Panc1 (cell line): ENCODE measurements at regions not wholly inside any gene's neighbourhood (a gene's known extent, or its start where the extent isn't known, plus 50 kb on each side); places are given as distances from the start of the nearest gene placed in this dataset.

Source experiments
- CTCF ChIP-seq: fragments of 450-650 bp; IDR thresholded peaks from 2 replicates; pipeline ENCODE4 v1.5.1; 2017; ENCODE audit warnings: mild to moderate bottlenecking
- POLR2AphosphoS5 ChIP-seq: IDR thresholded peaks from 2 replicates; pipeline ENCODE4 v1.6.1; 2012; ENCODE audit warnings: mild to moderate bottlenecking, low read depth, low read length, moderate library complexity
- REST ChIP-seq, 2 experiments: IDR thresholded peaks; 2 replicates each; pipeline ENCODE4 v1.6.1; 2011 to 2012; ENCODE audit warnings: low read depth in 2 of 2, control low read depth in 1 of 2, low read length in 1 of 2, mild to moderate bottlenecking in 1 of 2, moderate library complexity in 1 of 2; ENCODE audit not compliant: insufficient read depth in 1 of 2
- SIN3A ChIP-seq: IDR thresholded peaks from 2 replicates; pipeline ENCODE4 v1.6.1; 2012; ENCODE audit warnings: low read depth, mild to moderate bottlenecking, low read length, moderate library complexity, borderline replicate concordance; ENCODE audit not compliant: insufficient read depth
- TCF7L2 ChIP-seq: IDR thresholded peaks from 2 replicates; pipeline ENCODE4 v1.6.1; 2011; ENCODE audit warnings: mild to moderate bottlenecking, low read depth, low read length, inconsistent platforms

- TF ChIP-seq CTCF (no peak), POLR2AphosphoS5 (no peak), SIN3A (no peak), REST (IDR thresholded peaks at IDR 0.05; ENCODE audit: insufficient read depth in 1 of 2, low read depth in 2 of 2, low read length in 1 of 2) (no peak), TCF7L2 (no peak)
Measured at GRCh38 chr13:105790923-105791322, 744.5 kb downstream of the EFNB2 start.
